Anterior cingulate cortex (tissue), 58 donors: ENCODE measurements at regions not wholly inside any gene's neighbourhood (a gene's known extent, or its start where the extent isn't known, plus 50 kb on each side); places are given as distances from the start of the nearest gene placed in this dataset.

Experiments used
- DNase-seq, 58 donors: peaks; one replicate each; lab custom pipeline; 2025; lab: John Stamatoyannopoulos, UW

- no peak for DNase-seq
Observed at GRCh38 chr14:97692084-97692483, 894.9 kb downstream of the VRK1 start.

- no peak for DNase-seq
Observed at GRCh38 chr14:97695456-97695981, 898.3 kb downstream of the VRK1 start.

- no peak for DNase-seq
Observed at GRCh38 chr14:97697772-97698171, 900.6 kb downstream of the VRK1 start.

GRCh38 chr14:97699026-97699425, 901.8 kb downstream of the VRK1 start:
- no peak for DNase-seq

- DNase-seq, result no peak
Observed at GRCh38 chr14:97703006-97703760, 906.0 kb downstream of the VRK1 start.

GRCh38 chr14:97704316-97704885, 907.2 kb downstream of the VRK1 start:
- no peak for DNase-seq

GRCh38 chr14:97705107-97705506, 907.9 kb downstream of the VRK1 start:
- no peak for DNase-seq

GRCh38 chr14:97705976-97706375, 908.8 kb downstream of the VRK1 start:
- DNase-seq, result no peak

- no peak for DNase-seq
Observed at GRCh38 chr14:97706819-97707218, 909.6 kb downstream of the VRK1 start.

GRCh38 chr14:97707603-97708002, 910.4 kb downstream of the VRK1 start:
- no peak for DNase-seq

GRCh38 chr14:97709552-97709951, 912.4 kb downstream of the VRK1 start:
- no peak for DNase-seq

GRCh38 chr14:97710726-97711125, 913.5 kb downstream of the VRK1 start:
- no peak for DNase-seq

GRCh38 chr14:97712471-97712870, 915.3 kb downstream of the VRK1 start:
- no peak for DNase-seq

- DNase-seq, result no peak
Observed at GRCh38 chr14:97713023-97713422, 915.8 kb downstream of the VRK1 start.

GRCh38 chr14:97718886-97719442, 921.8 kb downstream of the VRK1 start:
- DNase-seq, result no peak

GRCh38 chr14:97719931-97720330, 922.7 kb downstream of the VRK1 start:
- no peak for DNase-seq

GRCh38 chr14:97723351-97723750, 926.2 kb downstream of the VRK1 start:
- no peak for DNase-seq

GRCh38 chr14:97723819-97724218, 926.6 kb downstream of the VRK1 start:
- DNase-seq, result no peak

- DNase-seq, result no peak
Observed at GRCh38 chr14:97724265-97724731, 927.1 kb downstream of the VRK1 start.

- no peak for DNase-seq
Observed at GRCh38 chr14:97726676-97727075, 929.5 kb downstream of the VRK1 start.

- DNase-seq, result no peak
Observed at GRCh38 chr14:97730706-97731105, 933.5 kb downstream of the VRK1 start.

- no peak for DNase-seq
Observed at GRCh38 chr14:97731800-97732199, 934.6 kb downstream of the VRK1 start.
